Renal cortical epithelial cell (primary cell): ENCODE measurements at regions not wholly inside any gene's neighbourhood (a gene's known extent, or its start where the extent isn't known, plus 50 kb on each side); places are given as distances from the start of the nearest gene placed in this dataset.
"Not testable (repeated sequence)": the region's sequence is repeated elsewhere in the genome, so short reads cannot be mapped to it uniquely, and the experiment has no call there.

ENCODE experiments used
- DNase-seq: peaks from one replicate; pipeline ENCODE4 v3.0.0-alpha.2; 2011; ENCODE audit warnings: low read depth

DNA sequence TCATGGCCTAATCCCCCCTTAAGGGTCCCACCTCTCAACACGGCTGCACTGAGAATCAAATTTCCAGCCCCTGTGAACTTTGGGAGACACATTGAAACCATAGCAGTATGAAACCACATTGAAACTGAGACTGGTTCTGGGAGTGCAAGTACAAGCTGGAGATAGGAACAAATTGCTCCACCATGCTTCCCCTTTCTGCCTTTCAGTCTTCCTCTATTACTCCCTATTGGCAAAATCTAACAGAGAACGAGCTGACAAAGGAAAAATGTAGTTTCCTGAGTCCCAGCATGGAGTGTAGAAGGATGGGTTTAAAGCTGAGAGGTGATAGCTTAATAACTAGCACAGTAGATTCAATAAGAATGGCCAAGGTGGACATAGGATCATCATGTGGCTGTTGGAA lies 161.7 kb upstream of the RPL34 start:
- no peak for DNase-seq

DNA sequence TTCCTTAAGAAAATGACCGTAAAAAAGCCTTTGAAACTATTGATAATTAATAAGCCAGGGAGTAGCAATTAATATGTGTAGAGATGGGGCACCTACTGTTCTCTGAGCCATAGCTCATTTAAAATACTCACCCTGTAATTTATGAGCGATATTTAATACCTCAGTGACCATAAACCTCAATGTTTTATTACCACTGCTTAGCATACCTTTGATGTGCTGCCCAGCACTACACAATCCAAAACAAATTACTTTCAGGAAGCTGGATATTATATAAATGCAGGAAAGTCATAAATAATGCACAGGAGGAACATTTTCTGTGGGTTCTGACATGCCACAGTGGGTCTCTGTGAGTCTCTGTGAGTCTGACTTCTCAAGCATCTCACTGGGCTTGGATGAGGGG lies 166.1 kb upstream of the RPL34 start:
- DNase-seq, result peak; percentile 46

DNA sequence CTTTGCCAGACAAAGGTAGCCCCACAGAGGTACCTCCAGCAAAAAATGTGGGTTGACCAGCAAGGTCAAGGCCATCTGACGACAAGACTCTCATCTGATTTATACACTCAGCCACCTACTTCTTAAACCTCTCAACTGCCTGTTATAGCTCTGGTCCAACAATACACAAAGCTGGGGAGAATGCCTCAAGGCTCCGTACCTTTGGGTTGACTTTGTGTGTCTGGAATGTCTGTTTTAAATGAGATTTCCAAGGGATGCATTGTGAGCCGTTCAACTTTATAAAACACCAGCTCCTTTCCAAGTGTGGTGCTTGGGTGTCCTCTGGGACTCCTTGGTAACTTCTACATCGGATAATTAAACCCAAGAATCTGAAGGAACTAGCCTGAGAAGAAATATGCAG lies 167.0 kb upstream of the RPL34 start:
- DNase-seq, result peak; percentile 25

DNA sequence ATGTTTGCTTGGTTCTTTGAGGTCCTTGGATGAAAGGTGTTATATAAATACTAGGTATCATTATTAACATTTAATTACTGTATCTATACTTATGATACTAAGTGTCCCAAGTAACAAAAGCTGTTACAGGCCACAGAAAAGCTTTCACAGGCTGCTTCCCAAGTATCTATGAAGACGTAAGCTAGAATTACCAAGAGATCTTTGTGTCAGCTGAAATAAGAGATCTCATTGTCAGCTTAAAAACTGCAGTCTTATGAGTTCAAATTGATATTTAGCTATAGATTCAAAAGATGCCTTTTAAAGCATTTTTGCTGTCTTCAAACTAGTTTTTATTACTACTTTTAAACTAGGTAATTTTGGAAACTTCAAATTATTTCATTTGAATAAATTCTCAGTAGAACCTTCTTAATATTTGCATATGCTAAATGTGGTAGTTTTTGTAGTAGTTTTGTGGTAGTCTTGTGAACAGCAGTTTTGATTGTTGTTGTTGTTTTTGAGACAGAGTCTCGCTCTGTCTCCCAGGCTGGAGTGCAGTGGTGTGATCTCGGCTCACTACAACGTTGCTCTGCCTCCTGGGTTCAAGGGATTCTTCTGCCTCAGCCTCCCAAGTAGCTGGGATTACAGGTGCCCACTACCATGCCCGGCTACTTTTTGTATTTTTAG lies 170.0 kb upstream of the RPL34 start:
- no peak for DNase-seq

DNA sequence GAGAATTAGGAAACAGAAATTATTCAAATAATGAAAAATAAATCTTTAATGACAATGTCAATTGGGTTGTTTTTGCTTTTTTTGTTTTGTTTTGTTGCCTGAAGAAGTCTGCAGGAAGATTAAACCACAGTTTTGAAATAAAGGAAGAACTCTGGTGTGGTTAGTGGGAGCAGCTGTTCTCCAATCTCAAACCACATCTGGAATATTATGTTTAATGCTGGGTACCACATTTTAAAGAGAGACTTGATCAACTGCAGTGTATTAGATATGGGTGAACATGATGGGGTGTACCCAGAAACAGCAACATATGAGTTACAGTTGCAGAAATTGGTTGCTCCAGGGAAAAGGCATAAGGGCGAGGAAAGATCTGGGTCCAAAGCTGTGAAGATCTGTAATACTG lies 171.2 kb upstream of the RPL34 start:
- no peak for DNase-seq

DNA sequence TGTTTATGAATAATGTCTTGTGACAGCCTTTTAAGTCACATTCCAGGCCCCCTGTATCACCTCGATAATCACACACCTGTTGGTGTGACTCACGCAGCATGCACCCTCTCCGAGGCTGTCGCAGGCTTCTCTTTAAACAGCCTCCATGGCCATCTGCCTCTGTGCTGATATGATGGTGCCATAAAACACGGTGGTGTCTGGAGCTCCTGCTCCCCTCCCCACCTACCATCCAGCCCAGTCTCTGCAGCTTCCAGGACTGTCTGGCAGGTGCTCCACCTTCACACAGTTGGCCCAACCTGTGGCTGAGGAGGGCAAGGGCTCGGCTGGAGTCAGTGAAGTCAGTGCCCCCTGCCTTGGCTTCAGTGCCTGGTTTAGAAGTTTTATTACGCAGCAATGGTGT lies 173.8 kb upstream of the RPL34 start:
- DNase-seq, result no peak

DNA sequence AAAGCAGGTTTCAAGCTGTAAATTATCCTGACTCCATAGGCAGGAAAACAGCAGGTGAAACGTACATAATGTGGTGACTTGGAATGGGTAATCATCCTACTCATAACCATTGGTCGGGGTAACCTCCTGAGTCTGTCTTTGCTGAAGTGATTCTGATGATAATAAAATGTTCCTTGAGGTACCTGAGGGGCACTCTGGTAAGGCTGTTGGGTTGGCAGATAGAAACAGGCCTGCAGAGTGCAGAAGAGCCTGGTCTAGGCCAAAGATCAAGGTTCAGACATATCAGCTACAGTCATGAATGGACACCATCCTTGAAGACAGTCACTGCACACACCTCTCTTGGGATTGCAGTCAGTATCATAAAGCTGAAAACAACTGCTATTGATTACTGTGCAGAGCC lies 174.7 kb upstream of the RPL34 start:
- DNase-seq, result no peak

DNA sequence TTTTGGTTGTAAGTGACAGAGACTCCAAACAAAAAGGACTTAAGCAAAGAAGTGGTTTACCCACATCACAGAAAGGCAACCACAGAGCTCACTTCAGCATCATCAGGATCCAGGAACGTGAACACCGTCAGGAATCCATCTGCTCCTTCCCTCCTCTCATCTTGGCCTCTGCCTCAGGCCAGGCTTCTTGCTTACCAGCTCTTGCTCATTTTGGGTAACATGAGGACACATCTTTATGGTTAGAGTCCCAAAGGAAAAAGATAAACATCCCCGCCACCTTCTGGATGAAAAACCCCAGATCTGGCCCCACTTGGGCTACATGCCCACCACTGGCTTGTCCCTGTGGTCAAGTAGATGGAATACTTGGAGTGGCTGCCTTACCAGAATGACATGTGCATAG lies 176.8 kb upstream of the RPL34 start:
- DNase-seq, result no peak

DNA sequence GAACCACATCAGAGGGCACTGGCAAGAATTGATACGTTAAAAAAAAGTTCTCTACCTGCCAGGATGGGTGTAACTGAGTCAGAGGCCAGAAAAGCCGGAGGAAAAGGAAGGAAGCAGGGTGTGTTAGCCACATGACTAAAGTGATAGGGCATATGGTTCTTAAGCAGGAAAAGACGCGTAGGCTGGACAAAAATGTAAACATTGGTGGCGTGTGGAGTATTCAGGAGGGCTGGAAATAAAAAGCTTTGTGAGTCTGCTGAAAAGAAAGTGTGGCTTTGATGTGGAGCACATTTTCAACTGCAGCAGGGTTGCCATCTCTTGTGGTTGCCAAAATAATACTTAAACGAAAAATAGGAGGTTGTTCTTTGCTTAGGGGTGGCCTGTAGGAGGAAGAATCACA lies 186.5 kb upstream of the RPL34 start:
- no peak for DNase-seq

DNA sequence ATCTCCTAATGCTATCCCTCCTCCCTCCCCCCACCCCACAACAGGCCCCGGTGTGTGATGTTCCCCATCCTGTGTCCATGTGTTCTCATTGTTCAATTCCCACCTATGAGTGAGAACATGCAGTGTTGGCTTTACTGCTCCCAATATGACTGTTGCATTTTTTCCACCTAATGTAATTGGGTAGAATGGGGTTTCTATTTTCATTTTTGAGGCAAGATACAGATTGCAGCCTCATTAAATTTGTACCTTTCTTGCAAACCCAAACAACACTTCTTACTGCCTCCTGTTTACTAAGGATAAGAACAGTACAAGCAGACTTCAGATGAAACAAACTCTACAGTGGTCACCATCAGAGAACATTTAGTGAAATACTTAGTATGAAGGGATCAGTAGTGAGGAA lies 187.0 kb upstream of the RPL34 start:
- not testable (repeated sequence) for DNase-seq

DNA sequence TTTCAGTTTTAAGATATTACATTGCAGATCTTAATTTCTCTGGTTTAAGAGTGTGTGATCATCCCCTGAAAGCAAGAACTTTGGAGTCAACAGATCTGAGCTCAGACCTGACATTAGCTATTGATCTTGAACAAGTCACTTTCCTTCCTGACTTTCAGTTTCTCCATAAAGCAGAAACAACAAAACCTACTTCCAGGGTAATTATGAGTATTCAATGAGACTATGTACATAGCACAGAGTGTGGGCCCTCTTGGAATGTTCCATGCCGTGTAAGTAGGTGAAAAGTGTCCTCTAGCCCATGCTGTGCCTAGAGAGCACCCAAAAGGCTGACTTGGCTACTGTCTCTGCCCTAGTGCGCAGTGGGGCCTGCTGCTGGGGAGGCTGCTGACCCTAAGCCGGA lies 188.0 kb upstream of the RPL34 start:
- DNase-seq, result no peak

DNA sequence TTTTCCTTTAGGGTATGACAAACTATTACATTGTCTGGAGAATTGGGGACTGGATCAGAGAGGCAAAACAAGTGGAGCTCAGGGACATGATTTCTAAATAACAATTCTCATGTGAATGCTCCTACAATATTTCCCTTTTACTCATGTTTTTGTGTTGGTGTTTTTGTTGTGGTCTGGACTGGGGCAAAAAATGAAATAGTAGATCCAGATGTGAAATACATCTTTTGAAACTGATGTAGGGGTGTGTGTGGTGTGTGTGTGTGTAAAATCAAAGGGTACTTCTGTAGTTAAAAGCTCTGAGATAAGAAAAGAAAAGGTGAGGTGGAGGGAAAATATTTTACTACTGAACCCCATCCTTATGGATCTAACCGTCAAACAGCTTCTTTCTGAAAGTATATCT lies 188.4 kb upstream of the RPL34 start:
- no peak for DNase-seq

DNA sequence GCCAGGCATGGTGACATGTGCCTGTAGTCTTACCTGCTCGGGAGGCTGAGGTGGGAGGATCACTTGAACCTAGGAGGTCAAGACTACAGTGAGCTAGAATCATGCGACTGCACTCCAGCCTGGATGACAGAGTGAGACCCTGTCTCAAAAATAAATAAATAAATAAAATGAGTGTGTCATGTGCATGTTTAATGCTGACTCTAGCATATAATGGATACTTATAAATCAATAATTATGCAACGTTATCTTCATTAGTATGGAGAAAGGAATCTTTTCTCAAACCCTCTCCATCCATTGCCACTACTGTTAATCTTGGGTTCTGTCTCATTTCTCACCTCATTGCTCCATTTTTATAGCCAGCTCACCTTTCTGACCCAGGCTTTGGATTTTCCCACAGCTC lies 189.5 kb upstream of the RPL34 start:
- no peak for DNase-seq

DNA sequence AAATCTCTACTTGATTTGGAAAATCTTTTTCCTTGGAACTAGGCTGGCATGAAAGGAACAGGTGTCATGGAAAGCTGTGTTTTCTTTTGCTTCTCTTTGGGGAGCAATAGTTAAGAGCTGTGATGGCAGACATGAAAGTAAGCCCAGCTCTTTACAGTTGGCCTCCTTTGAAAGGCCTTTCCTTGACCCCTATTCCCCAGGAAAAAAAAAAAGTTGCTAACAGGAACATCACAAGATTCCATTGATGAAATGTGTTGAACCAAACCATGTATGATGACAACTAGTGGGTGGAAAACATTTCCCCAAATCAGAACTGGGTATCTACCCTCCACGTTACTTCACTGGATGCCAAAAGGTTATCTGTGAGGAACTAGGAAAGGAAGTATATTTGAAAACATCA lies 190.7 kb upstream of the RPL34 start:
- DNase-seq, result no peak

DNA sequence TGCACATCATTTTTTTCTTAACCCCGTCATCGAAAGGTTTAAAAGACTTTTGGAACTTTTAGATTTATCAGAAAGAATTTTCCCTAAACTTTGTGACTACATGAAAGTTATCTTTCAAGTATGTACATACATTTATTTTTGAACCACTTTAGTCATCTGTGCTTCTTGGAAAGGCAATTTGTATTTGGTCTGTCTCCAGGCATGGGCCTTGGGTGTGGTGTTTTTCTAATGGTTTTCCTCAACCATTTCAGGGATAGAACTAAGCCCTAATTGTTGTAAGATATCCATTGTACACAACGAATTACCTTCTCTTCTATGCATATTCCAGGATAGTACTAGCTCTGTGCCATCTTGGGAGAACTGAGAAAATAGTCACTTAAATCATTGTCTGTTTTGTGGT lies 191.5 kb upstream of the RPL34 start:
- DNase-seq, result no peak

DNA sequence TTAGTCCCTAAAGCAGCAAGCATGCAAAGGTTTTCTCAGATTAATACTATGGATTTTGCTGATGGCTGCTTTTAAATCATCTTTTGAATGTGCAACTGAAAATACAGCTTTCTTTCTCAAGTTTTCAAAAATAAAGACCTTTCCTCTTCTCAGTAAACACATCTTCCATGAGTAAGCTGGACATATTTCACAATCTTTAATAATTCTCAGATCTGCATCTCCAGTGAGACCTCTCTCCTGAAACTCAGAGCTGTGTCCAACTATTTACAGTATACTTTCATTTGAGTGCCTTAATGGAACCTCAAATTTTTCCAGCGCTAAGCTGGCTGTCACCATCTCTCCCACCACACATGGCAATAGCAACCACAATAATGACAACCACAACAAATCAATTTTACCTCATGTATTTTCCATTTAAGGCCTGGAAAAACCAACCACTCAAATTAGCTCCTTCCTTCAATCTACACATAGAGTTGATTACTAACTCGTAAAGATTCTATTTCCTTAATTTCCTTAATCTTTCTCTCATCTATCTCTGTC lies 192.4 kb upstream of the RPL34 start:
- no peak for DNase-seq

DNA sequence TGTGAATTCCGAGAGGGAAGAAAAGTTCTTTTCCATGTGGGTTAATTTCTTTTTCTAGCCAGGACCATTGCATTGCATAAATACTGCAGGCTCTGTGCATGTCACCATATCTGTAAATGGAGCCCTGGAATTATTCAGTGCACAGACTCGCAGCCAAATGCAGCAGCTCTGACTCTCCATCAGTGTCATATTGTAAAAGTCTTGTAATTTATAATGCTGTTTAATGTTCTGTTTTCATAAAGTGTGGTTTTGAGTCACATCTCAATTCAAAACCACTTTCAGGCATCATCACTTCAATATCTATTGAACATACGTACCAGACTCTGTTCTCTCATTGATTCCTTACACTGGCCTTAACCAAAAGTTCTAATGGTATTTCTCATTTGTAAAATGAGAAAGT lies 193.9 kb upstream of the RPL34 start:
- no peak for DNase-seq

DNA sequence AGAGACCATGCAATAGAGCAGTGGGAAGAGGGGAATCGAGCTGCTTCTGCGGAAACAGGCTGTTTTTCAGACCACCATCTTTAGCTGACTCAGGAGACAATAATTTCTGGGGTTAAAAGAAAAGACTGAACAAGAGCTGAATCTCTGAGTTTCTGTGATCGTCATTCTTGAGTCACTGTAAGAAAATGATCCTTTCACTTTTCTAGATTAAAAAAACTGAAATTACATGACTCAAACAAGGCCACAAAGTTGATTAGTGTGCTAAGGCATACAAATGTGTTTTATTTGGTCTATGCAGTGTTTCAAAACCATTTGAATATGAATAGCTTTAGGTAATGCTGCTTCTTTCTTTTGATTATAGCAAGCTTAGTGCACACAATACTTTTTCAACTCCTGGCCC lies 194.4 kb upstream of the RPL34 start:
- DNase-seq, result peak; percentile 30

DNA sequence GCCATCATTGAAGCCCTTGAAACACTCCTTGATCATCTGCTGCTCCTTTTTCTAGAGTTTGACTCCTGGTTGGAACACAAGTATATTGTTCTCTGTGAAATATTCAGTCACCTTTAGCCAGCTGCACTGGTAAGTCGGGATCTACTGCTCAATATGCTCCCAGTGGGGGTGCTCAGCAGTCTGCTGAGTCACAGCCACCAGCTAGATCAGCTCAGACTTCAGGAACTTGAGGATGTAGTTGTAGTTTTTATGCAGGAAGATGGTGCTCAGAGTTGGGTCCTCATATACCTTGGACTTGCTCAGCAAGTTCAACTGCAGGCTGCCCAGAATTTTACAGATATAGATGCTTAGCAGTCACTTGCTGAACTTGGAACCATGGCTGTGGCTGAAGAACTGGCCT lies 202.5 kb upstream of the RPL34 start:
- DNase-seq, result peak; percentile 15

DNA sequence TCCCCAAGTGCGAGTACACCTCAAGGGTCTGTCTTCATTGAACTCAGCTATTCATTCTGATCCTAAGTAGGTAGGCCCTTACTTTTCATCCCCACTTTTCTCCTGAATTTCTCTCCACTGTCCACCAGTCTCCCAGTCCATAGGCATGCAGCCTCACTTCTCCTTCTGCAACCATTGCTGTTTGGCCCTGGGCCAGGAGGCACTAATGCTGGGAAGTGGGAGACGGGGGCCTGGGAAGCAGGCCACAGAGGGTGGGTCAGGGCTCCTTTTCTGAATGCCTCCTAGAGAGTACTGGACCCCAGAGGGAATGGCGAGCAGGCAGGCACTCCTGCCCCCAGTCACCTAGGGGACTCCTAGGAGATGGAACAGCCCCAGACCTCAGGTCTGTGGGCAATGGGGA lies 203.5 kb upstream of the RPL34 start:
- DNase-seq, result no peak

DNA sequence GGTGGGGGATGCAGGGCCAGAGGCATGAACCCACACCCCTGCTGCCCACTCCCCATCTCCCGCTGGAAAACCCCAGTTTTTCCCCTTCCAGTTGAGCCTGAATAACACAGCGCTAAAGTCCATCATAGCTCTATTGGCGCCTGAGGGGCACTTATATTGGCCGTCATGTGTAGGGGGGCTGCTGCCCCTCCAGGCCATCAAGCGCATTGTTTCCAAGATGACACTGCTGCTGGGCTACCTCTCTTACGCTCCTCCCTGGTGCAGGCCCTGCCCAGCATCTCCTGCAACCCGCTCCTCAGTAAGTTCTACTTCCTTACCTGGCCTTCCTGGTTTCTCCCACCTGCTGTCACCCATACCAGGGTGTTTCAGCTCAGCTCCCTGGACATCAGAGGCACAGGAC lies 205.0 kb upstream of the RPL34 start:
- DNase-seq, result no peak

DNA sequence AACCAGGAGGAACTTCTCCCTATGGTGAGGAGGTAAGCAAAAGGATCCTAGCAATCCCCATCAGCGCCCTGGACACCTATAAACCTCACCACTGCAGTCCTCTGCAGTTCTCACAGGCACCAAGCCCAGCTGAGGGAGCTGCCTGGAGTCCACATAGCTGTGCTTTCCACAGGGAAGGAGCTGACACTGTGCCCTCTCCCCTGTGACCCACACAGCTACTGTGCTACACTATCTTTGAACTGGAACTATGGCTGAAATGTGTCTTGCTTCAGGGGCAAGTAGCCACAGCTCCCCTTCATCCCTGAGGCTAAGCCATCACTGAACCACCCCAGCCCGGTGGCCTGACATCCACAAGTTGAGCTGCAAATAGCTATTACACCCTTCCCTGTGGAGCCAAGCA lies 208.5 kb upstream of the RPL34 start:
- no peak for DNase-seq

DNA sequence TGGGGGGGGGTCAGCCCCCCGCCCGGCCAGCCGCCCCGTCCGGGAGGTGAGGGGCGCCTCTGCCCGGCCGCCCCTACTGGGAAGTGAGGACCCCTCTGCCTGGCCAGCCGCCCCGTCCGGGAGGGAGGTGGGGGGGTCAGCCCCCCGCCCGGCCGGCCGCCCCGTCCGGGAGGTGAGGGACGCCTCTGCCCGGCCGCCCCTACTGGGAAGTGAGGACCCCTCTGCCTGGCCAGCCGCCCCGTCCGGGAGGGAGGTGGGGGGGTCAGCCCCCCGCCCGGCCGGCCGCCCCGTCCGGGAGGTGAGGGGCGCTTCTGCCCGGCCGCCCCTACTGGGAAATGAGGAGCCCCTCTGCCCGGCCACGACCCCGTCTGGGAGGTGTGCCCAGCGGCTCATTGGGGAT lies 210.7 kb upstream of the RPL34 start:
- DNase-seq, result not testable (repeated sequence)

DNA sequence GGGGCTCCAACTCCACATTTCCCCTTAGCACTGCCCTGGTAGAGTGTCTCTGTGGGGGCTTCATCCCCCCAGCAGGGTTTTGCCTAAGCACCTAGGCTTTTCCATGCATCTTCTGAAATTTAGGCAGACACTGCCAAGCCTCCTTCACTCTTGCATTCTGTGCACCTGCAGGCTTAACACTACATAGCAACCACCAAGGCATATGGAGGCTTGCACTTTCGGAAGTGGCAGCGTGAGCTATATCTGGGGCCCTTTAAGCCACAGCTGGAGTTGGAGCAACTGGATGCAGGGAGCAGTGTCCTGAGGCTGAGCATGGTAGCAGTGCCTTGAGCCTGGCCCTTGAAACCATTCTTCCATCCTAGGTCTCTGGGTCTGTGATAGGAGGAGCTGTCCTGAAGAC lies 214.8 kb upstream of the RPL34 start:
- DNase-seq, result no peak
